Fibroblast of lung (primary cell): ENCODE measurements at regions not wholly inside any gene's neighbourhood (a gene's known extent, or its start where the extent isn't known, plus 50 kb on each side); places are given as distances from the start of the nearest gene placed in this dataset.

Experiments
- DNase-seq, 2 donors: peaks; one replicate each; pipeline versions ENCODE4 v3.0.0 to v3.0.0-alpha.2; 2010; ENCODE audit warnings: low read depth in 2 of 2
- H2AFZ ChIP-seq: 2 replicates; pipeline ENCODE4 v1.5.1; 2012; ENCODE audit warnings: low read length, control low read depth, inconsistent platforms
- H3K27ac ChIP-seq: 2 replicates; pipeline ENCODE4 v1.5.1; 2011; ENCODE audit warnings: low read length, control low read depth; ENCODE audit not compliant: insufficient read depth
- H3K27me3 ChIP-seq: 2 replicates; pipeline ENCODE4 v1.5.1; 2011; ENCODE audit warnings: mild to moderate bottlenecking, low read length; ENCODE audit not compliant: control insufficient read depth, insufficient read depth
- H3K36me3 ChIP-seq: 2 replicates; pipeline ENCODE4 v1.5.1; 2011; ENCODE audit warnings: low read length; ENCODE audit not compliant: control insufficient read depth, insufficient read depth
- H3K4me1 ChIP-seq: 2 replicates; pipeline ENCODE4 v1.5.1; 2011; ENCODE audit warnings: low read length; ENCODE audit not compliant: control insufficient read depth, insufficient read depth; ENCODE audit errors: extremely low read depth
- H3K4me2 ChIP-seq: 2 replicates; pipeline ENCODE4 v1.5.1; 2011; ENCODE audit warnings: low read length, control low read depth; ENCODE audit not compliant: insufficient read depth; ENCODE audit errors: extremely low read depth
- H3K4me3 ChIP-seq, 4 experiments: fragments of 200-600 bp in 1 of 4; sonication (generic) in 1 of 4; replicated peaks in 1 of 4; 2 replicates each; pipeline ENCODE4 v1.5.1; 2011 to 2016; ENCODE audit warnings: low read length in 4 of 4, low read depth in 3 of 4, mild to moderate bottlenecking in 3 of 4, control low read depth in 2 of 4, inconsistent platforms in 1 of 4, mixed read lengths in 1 of 4; ENCODE audit not compliant: insufficient read depth in 1 of 4; ENCODE audit errors: control extremely low read depth in 1 of 4
- H3K79me2 ChIP-seq: 2 replicates; pipeline ENCODE4 v1.5.1; 2012; ENCODE audit warnings: mild to moderate bottlenecking, low read length, inconsistent platforms; ENCODE audit not compliant: control insufficient read depth, insufficient read depth
- H3K9ac ChIP-seq: 2 replicates; pipeline ENCODE4 v1.5.1; 2011; ENCODE audit warnings: mild to moderate bottlenecking, low read length, control low read depth; ENCODE audit not compliant: insufficient read depth
- H3K9me3 ChIP-seq: 2 replicates; pipeline ENCODE4 v1.5.1; 2012; ENCODE audit warnings: low read depth, low read length; ENCODE audit not compliant: control insufficient read depth, insufficient read depth
- H4K20me1 ChIP-seq: 2 replicates; pipeline ENCODE4 v1.5.1; 2011; ENCODE audit warnings: low read length; ENCODE audit not compliant: control insufficient read depth, insufficient read depth; ENCODE audit errors: extremely low read depth
- EZH2 ChIP-seq: IDR thresholded peaks from 2 replicates; pipeline ENCODE4 v1.5.1; 2012; ENCODE audit warnings: low read length, control low read depth, mild to moderate bottlenecking; ENCODE audit errors: missing control alignments
- TF ChIP-seq, protein P1 (sequence below), 2 donors: IDR thresholded peaks in 1 of 2; conservative IDR thresholded peaks in 1 of 2; 1 replicate in 1 of 2; 2 replicates in 1 of 2; pipeline ENCODE4 v1.5.1; 2011 to 2012; ENCODE audit warnings: low read length in 2 of 2, control low read depth in 1 of 2, inconsistent platforms in 1 of 2, low read depth in 1 of 2, mild to moderate bottlenecking in 1 of 2

DNA sequence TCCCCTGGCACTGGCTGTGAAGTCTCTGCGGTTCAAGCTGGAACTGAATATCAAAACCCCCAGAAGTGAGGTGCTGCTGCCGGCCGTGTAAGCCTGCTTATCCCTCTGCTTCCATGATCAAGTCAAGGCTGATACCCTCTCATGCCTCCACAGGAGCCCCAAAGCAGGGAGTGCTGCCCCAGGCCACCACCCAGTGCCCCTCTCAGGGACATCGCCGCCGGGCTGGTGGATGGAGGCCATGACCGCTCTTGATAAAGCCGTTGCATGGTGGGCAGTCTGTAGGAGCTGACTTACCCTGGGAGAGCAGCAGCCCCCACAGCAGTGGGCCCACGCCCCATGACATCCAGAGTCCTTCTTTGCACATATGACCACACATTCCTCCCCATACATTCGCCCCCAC is 162.0 kb upstream of the CST7 start:
- H3K9ac ChIP-seq: no peak overlapping the region
- no peaks in the 10 kb centered on the region for H3K9me3 ChIP-seq
- no peak overlapping the region for H3K4me3 ChIP-seq
- no peaks in the 10 kb centered on the region for H3K4me1 ChIP-seq
- H3K27ac ChIP-seq: no peak overlapping the region
- no peaks in the 10 kb centered on the region for H4K20me1 ChIP-seq
- H2AFZ ChIP-seq: no peak overlapping the region
- no peak for DNase-seq
- no peaks in the 10 kb centered on the region for H3K79me2 ChIP-seq
- TF ChIP-seq, protein P1, sequence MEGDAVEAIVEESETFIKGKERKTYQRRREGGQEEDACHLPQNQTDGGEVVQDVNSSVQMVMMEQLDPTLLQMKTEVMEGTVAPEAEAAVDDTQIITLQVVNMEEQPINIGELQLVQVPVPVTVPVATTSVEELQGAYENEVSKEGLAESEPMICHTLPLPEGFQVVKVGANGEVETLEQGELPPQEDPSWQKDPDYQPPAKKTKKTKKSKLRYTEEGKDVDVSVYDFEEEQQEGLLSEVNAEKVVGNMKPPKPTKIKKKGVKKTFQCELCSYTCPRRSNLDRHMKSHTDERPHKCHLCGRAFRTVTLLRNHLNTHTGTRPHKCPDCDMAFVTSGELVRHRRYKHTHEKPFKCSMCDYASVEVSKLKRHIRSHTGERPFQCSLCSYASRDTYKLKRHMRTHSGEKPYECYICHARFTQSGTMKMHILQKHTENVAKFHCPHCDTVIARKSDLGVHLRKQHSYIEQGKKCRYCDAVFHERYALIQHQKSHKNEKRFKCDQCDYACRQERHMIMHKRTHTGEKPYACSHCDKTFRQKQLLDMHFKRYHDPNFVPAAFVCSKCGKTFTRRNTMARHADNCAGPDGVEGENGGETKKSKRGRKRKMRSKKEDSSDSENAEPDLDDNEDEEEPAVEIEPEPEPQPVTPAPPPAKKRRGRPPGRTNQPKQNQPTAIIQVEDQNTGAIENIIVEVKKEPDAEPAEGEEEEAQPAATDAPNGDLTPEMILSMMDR (conservative IDR thresholded peaks at IDR 0.05 in 1 of 2, IDR thresholded peaks at IDR 0.05 in 1 of 2; ENCODE audit: low read depth in 1 of 2, low read length in 2 of 2): no peak
- TF ChIP-seq EZH2: no peak
- peaks cover under 1% of the 10 kb centered on the region for H3K27me3 ChIP-seq
- no peak overlapping the region for H3K4me2 ChIP-seq
- H3K36me3 ChIP-seq: no peaks in the 10 kb centered on the region

DNA sequence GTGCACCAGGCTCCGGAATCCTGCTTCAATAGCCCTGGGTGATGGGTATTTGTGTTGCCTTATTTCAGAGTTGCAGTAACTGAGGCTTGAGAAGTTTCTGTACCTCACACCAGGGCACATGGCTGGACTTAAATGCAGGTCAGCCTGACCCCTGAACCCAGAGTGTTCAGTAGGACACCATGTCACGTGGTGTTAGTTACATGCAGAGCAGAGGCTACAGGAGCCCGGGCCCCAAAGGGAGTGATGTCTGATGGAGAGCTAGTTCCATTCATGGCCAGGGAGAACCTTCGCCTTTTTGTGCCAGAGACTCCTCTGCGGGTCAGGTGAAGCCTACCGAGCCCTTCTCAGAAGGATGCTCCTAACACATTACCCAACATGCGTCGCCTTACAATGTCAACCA is 161.4 kb upstream of the CST7 start:
- Histone ChIP-seq H3K27me3 (no peaks in the 10 kb centered on the region), H3K79me2 (no peaks in the 10 kb centered on the region), H3K4me2 (no peak overlapping the region), H3K9ac (no peak overlapping the region), H3K9me3 (no peaks in the 10 kb centered on the region), H3K4me3 (no peak overlapping the region), H3K27ac (no peak overlapping the region), H3K4me1 (no peaks in the 10 kb centered on the region), H3K36me3 (no peaks in the 10 kb centered on the region), H2AFZ (no peak overlapping the region), H4K20me1 (no peaks in the 10 kb centered on the region)
- no peak for DNase-seq
- TF ChIP-seq, protein P1 (conservative IDR thresholded peaks at IDR 0.05 in 1 of 2, IDR thresholded peaks at IDR 0.05 in 1 of 2; ENCODE audit: low read depth in 1 of 2, low read length in 2 of 2): no peak
- no peak for TF ChIP-seq EZH2

DNA sequence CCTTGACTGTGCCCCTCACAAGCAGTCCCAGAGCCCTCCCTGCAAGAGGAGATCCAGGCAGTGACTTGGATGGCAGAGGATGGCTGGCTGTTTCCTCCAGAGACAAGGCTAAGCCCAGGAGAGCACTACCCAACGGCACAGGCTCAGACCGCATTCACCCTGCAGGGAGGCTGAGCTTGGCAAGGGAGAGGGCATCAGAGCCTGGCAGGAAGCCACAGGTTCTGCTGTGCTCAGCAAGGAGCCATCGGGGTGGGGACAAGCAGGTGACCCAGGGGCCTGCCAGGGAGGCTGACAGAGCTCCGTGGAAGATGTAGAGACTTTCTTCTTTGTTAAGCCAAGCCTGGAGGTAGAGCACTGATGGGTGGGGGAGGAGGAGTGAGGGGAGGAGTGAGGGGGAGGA is 159.2 kb upstream of the CST7 start:
- no peak overlapping the region for H2AFZ ChIP-seq
- H4K20me1 ChIP-seq: no peaks in the 10 kb centered on the region
- no peak overlapping the region for H3K4me2 ChIP-seq
- H3K27ac ChIP-seq: no peak overlapping the region
- H3K36me3 ChIP-seq: no peaks in the 10 kb centered on the region
- H3K4me1 ChIP-seq: no peaks in the 10 kb centered on the region
- H3K4me3 ChIP-seq: no peak overlapping the region
- H3K27me3 ChIP-seq: no peaks in the 10 kb centered on the region
- H3K9me3 ChIP-seq: no peaks in the 10 kb centered on the region
- DNase-seq: no peak
- no peaks in the 10 kb centered on the region for H3K79me2 ChIP-seq
- TF ChIP-seq, protein P1 (conservative IDR thresholded peaks at IDR 0.05 in 1 of 2, IDR thresholded peaks at IDR 0.05 in 1 of 2; ENCODE audit: low read depth in 1 of 2, low read length in 2 of 2): no peak
- TF ChIP-seq EZH2: no peak
- no peak overlapping the region for H3K9ac ChIP-seq
